Glomerular visceral epithelial cell (primary cell): ENCODE measurements at regions not wholly inside any gene's neighbourhood (a gene's known extent, or its start where the extent isn't known, plus 50 kb on each side); places are given as distances from the start of the nearest gene placed in this dataset.
A peak's percentile ranks its signal among the peaks of the same experiment; 100 is the strongest.
"Not testable (repeated sequence)": the region's sequence is repeated elsewhere in the genome, so short reads cannot be mapped to it uniquely, and the experiment has no call there.

Experiments used
- DNase-seq: peaks from one replicate; pipeline ENCODE4 v3.0.0-alpha.2; 2016; ENCODE audit errors: extremely low spot score

DNA sequence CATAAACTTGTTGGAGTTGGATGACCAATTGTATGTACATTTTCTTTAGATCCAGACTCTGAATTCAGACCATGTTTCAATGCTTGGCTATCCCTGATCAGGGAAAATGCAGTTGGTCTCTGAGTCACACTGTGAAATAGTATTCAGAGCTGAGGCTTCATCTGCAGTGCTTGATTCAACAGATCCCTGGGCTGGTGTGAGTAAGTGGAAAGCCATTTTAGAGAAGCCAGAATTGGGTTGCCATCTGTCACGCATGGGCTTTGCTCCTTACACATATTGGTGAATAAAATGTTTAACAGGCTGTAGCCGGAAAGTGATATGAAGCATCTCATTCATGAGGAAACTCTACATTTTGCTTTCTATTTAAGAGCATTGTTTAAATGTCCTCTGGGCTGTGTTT lies 50.0 kb upstream of the ACYP2 start:
- peak; percentile 77 for DNase-seq

DNA sequence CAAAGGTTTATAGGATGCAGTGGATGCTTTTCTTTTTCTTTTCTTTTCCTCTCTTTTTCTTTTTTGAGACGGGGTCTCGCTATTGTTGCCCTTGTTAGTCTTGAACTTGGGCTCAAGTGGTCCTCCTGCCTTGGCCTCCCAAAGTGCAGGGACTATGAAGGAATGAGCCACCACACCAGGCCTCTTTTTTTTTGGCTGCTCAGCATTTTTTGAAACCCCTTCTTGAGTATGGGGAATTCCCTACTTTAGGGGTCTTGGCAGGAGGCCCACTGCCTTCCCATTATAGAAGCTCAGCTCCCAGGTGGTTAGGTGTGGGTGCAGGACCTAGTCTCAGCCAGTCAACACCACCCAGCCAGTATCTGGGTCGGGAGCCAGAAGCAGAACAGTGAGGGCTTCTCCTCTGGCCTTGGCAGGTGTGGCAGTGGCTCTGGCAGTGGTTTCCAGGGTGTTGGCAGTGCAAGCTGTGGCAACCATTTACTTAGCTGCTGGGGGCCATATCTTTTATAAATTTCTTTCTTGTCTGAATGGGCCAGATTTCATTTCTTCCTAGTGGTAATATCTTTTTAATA lies 51.4 kb upstream of the ACYP2 start:
- DNase-seq = no peak

DNA sequence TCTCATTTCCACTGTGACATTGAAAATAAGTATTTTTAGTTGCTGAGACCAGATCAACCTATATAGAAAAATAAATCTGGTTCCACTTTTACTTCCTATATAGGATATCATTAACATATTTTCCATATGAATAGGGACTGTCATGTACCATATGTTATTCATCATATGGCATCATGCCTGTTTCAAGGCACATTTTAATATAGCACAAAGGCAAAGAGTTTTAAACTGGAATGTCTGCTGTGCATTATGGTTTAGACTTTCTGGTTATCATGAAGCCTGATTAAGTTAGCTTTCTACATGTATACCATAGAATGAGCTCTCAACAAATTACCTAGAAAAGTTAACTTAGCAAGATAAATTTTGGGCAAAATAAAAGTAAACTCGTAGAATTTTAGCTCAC lies 53.0 kb upstream of the ACYP2 start:
- DNase-seq = no peak

DNA sequence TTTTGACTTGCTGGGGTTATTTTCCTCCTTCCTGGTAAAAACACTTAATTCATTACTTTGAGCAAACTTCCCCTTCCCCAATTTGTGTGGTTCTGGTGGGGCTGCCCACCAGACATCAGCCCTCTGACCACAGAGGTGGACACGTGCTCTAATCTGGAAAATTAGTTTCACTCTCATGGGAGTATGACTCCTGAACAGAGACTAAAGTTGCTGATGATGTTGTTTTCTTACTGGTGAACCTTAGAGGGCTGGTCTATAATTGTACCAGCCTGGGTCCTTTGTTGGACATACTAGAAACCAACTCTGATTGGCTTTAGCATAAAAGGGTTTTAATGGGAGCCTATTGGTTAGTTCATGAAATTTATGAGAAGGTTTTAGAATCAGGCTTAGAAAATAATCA lies 54.1 kb upstream of the ACYP2 start:
- no peak for DNase-seq

DNA sequence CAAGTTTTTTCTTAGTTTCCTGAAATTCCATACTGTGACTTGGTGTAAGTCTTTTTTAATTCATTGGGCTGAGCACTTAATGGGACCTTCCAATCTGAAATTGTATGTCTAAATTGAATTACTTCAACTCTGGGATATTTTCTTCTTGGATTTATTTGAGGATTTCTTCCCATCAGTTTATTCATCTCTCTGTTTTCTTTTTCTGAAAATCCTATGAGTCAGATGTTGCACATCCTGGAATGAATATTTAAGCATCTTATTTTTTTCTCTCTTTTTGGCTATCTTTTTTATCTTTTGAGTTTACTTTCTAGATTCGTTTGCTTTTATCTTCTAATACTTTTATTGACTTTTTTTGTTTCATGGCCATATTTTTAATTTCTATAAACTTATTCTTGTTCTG lies 55.4 kb upstream of the ACYP2 start:
- no peak for DNase-seq

DNA sequence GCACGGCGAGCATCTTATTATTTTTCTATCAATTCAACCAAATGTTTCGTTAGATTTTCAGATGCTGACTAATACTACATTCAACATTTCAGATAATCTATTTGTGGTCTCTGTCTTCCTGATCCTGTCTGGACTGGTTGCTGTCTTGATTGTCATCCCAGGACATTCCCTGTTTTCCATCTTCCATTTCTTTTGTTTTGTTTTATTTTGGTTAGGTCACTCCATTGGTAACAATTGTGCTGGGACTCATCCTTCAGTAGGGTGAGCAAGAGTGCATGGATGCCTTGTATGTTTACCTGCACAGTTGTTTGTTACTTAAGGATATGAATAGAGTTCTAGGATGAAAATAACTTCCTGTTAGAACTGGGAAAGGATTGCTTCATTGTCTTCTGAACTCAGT lies 55.9 kb upstream of the ACYP2 start:
- DNase-seq = no peak

DNA sequence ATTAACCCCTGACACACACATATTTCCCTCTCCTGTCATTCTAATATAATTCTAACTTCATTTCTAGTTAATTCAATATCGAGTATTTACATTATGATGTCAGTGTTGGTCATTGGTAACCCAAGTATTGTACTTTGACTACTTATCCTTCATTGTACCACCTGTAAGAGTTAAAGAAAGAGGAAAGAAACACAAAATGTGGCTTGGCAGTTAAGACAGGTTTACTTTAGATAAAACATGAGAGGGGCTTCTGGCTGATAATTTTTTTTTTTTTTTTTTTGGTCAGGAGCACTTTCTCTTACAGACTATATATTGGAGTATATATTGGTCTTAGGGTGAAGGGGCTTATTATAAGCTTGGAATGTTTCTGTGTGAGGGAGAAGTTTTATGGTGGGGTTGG lies 57.0 kb upstream of the ACYP2 start:
- no peak for DNase-seq

DNA sequence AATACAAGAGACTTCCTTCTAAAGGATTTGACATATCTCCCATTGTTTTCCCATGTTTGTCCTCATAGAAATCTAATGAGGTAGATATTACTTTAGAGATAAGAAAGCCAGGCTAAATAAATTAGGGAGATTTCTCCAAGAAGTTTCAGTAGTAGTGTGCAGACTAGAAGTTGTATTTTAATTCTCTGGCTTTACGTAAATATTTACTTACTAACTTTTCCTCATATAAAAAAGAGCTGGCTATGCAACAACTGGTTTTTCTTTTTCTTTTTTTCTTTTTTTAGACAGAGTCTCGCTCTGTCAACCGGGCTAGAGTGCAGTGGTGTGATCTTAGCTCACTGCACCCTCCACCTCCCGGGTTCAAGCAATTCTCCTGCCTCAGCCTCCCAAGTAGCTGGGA lies 60.6 kb upstream of the ACYP2 start:
- DNase-seq = no peak

DNA sequence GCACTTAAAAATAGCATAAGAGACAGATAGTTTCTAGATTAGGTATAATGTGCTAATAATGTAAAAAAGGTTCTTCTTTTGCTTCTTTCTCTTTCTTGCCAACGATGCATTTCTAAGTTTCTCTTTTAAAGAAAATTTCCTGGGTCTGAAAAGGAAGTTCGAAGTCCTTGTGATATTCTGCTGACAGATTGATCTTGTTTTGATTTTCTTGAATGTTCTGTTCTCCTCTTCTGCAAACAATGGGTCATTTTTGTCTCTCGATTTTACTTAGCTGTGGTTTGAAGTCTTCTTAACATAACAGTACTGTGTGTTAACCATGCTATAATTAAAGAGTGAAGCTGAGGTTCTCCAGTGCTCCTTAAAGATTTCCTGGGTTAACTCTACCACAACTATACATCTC lies 61.1 kb upstream of the ACYP2 start:
- DNase-seq = no peak

DNA sequence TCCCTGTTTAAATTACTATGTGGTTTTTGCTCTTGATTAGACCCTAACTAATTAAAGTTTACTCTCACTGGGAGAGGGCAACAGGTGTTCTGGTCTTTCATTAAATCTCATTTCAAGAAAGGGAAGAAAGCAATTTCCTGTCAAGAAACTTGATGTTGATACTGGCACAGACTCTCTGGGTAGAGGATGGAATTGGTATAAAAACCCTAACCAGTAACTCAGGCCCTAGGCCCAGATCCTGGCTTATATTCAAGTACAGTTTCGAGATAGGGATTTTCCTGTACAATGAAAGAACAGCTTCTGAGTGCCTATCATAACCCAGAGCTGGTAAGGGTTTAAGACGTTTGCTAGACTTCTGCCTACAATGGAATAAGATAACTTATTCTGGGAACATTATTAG lies 61.6 kb upstream of the ACYP2 start:
- no peak for DNase-seq

DNA sequence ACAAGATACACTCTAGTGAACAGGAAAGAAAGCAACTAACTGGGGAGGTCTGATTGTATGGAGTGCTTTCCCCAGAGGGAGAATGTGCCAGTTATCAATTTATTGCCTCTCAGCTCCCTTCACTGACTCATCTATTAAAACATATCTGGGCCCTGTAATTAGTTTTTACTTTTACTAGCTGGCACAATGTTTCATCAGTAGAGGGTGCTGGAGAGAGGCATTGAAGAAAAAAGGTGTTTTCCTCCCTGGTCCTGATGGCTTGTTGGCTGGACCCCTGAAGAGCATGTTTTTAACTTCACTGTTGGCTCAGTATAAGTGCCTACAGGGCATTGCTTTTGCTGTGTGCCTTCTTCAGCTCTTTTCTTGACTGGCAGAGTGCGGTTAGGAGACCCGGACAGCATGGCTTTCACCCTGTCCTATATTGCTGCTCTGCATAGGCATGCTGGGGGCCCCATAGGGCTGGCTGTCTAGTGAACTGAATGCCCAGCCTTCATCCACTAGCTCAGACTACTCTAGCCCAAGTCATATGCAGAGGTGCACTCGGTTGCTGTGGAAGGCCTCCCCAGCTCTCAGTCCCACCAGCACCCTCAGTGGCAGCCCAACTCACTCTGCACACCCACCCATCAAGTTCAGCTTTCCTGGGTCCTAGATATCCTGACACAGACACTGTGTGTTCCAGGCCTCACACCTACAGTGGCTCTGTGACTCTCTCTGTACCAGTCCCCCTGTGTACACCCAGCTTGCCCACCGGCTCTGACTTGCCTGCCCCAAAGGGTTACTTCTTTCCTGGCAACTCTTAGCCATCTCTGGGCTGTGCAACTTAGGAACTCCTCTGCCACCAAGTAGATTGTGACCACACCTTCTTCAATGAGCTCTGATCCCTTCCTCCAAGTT lies 62.3 kb upstream of the ACYP2 start:
- peak; percentile 32 for DNase-seq

DNA sequence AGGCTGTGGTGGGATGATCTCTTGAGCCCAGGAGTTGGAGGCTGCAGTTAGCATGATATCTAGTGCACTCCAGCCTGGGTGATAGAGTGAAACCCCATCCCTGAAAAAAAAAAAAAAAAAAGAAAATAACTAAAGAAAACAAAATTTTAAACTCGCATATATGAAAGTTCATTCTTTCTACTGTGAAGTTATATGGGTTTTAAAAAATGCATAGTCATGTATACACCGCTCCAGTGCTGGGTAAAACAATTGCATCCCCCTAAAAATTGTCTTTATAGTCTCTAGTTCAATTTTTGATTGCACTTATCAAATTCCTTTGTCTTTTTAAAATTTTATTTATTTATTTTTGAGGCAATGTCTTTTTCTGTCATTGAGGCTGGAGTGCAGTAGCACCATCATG lies 65.0 kb upstream of the ACYP2 start:
- DNase-seq = no peak

DNA sequence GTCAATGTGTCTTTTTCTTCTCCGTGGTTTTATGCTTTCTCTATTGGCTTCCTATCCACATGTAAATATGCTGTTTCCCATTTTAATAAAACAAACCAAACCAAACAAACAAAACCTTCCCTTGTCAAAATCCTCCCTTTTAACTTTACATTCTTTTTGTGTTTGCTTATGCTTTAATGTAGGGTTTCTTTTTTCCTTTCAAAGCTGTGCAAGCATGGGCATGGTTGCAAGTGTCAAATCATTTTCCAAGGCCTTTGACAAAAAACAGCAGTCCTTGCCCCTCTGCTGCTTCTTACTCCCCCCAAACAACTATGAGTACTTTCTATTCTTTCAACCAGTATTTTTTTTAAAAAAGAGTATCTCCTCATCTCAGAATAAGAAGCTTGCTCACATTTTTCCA lies 66.0 kb upstream of the ACYP2 start:
- no peak for DNase-seq

DNA sequence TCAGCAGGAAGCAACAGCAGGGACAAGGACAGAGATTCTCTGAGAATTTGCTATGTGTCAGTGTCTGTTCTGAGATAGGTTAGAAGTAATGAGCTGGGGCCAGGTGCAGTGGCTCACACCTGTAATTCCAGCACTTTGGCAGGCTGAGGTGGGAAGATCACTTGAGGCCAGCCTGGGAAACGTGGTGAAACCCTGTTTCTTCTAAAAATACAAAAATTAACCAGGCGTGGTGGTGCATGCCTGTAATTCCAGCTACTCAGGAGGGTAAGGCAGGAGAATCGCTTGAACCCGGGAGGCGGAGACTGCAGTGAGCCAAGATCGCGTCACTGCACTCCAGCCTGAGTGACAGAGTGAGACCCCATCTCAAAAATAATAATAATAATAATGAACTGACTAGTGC lies 66.5 kb upstream of the ACYP2 start:
- not testable (repeated sequence) for DNase-seq

DNA sequence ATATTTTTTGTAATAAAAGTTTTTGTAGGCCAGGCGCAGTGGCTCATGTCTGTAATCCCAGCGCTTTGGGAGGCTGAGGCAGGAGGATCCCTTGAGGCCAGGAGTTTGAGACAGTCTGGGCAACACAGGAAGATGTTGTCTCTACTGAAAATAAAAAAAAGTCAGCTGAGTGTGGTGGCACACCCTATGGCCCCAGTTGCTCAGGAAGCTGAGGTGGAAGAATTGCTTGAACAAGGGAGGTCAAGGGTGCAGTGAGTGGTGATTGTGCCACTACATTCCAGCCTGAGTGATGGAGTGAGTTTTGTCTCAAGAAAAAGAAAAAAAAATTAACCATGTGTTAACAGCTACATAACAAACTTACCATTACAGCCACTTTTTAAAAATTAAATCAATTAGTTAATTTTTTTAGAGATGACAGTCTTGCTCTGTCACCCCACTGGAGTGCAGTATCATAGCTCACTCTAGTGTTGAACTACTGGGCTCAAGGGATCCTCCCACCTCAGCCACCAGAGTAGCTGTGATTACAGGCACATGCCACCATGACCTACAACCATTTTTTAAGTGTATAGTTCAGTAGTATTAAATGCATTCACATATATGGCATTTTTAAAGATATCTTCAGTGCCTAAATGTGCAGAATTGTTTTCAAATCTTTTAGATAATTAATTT lies 67.2 kb upstream of the ACYP2 start:
- DNase-seq = no peak

DNA sequence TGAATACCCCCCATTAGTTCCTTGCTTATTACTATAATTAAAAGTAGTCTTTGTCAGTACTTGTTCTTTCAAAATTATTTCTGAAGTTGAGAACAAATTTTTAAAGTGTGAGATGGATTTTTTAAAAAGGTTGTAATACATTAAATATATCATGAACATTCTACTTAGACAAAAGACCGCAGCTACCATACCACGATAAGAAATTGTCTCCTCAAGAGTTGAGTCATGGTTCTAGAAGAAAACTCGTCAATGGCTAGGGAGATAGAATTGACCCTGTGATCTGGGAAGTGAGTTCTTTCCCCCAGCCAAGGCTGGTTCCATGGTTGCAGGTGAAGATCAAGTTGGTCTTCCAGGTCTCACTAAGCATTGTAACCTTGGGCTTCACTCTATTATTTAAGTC lies 67.8 kb upstream of the ACYP2 start:
- no peak for DNase-seq

DNA sequence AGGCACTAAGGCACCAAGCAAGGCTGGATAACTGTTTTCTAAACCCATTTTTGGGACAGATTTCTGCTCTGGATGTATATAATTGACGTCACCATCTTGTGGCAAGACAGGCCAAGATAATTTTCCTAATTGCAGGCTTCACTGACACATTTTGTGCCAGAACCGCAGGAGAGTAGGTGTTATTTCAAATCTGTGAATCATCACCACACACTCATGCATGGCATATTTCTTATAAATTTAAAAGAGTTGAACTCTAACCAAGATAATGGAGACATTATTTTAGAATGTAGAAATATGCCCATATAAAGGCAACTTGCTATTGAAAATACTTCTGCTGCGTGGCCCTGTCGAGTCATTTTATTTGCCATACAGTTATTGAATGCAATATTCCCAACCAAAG lies 68.3 kb upstream of the ACYP2 start:
- DNase-seq = peak; percentile 75

DNA sequence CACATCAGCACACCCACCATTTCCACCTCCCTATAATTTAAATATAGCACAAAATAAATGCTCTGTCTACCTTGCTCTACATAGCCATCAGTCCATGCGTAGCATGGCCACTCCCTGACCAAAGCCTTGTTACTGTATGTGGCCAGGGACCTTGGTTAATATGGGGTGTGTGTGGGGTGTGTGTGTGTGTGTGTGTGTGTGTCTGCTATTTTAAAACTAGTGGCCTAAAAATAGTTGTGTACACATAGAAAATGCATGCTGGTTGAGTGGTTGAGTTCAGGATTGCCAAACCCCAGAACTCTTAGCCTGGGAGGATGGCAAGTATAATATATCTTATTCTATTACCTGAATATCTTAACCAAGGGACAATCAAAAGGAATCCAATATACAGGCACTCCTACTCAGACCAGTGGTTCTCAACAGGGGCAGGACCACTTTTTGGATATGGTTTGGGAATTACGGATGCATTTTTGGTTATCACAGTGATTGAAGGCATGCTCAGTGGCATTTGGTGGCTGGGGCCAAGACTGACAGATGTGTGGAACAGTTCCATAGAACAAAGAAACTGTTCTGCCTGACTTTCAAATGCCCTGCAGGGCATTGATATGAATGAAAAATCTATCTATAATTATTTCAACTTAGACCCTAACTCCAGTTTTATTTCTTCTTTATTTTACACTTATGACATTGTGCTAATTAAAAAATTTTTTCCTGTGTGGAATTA lies 72.3 kb upstream of the PSME4 start:
- no peak for DNase-seq

DNA sequence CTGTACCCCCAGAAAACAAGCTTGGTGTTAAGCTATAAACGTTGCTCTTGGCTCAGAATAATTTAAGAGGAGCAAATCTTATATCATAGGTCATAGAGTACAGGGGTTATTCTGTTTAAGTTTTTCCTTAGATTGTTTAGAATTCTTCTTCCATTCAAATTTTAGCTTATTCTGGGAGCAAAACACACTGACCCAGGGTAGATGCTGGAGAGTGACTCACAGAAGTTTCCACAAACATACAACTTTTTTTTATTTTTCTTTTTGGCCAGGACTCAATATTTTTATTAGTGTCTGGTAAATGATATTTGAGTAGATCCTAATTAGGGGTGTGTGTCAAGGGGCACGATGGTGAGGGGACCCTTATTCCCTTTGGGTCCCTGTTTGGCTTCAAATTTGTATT lies 71.5 kb upstream of the PSME4 start:
- no peak for DNase-seq

DNA sequence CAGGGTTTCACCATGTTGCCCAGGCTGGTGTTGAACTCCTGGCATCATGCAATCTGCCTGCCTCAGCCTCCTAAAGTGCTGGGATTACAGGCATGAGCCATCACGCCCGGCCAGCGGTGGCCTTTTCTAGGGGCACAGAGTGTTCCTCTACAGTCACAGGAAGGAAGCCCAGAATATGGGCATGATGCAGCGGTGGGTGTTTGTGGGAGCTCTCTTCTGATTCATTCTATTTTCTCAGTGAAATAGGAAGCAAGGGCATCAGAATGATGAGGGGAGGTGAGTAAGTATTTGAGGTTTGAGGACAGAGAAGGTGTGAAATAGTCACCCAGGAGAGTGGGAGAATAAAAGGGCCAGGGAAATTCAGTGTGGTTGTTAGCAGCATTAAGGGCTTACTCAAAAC lies 70.3 kb upstream of the PSME4 start:
- DNase-seq = peak; percentile 58

DNA sequence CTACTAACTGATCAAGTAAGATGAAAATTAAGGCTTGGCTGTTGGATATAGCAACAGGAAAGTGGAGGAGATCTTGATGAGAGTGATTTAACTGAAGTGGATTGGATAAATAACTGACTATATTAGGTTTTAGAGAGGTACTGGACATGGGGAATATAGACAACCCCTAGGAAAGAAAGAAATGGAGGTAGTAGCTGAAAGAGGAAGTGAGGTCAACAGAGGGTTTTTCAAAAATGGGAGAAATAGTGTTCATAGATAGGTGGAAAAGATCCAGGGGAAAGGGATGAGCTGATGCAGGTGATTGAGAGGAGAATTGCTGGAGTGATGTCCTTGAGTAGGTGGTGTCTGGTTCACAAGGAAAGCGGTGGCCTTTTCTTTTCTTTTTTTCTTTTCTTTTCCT lies 69.9 kb upstream of the PSME4 start:
- no peak for DNase-seq

DNA sequence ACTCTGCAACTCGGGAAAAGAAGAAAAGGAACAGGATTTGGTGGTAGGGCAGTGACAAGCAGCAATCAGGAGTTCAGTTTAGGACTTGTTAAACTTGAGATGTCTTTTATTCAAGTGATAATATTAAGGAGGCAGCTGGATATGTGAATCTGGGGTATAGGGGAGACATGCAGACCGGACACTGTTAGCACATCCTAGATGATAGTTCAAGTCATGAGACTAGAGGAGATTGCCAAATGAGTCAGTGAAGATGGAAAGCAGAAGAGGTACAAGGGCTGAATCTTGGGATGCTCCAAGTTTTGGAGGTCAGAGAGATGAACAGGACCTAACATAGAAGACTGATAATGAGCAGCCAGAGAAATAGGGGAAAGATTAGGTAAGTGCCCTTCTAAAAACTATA lies 69.5 kb upstream of the PSME4 start:
- DNase-seq = no peak

DNA sequence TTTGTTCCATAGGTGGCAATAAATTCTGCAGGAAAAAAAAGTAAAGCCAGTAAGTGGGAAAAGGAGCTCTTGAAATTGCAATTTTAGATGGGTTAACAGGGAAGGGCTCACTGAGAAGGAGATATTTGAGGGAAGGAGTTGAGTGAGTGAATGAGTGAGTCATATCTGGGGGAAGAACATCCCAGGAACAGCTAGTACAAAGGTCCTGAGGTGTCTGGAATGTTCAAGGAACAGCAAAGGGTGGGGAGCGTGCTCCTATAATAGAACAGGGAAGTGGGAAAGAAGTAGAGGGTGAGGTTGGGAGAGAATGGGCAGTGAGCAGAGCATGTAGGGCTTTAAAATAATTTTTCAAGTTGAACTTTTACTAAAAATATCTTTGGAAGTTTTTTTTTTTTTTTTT lies 68.0 kb upstream of the PSME4 start:
- no peak for DNase-seq
